Choroid plexus epithelial cell (primary cell): ENCODE measurements at regions not wholly inside any gene's neighbourhood (a gene's known extent, or its start where the extent isn't known, plus 50 kb on each side); places are given as distances from the start of the nearest gene placed in this dataset.

Experiments
- DNase-seq: peaks from one replicate; pipeline ENCODE4 v3.0.0-alpha.2; 2010; ENCODE audit warnings: low read depth
- H3K4me3 ChIP-seq: 2 replicates; pipeline ENCODE4 v1.5.1; 2011; ENCODE audit warnings: low read depth, mild to moderate bottlenecking, control low read depth, low read length, moderate library complexity
- CTCF ChIP-seq: conservative IDR thresholded peaks from 2 replicates; pipeline ENCODE4 v1.5.1; 2011; ENCODE audit warnings: low read depth, mild to moderate bottlenecking, control low read depth, inconsistent platforms, low read length, moderate library complexity

GRCh38 chr4:53959343-53960120 is 104.9 kb downstream of the CHIC2 start:
- H3K4me3 ChIP-seq: no peak overlapping the region
- TF ChIP-seq CTCF: no peak
- no peak for DNase-seq

GRCh38 chr4:53956454-53956853 is 108.0 kb downstream of the CHIC2 start:
- DNase-seq: no peak
- no peak overlapping the region for H3K4me3 ChIP-seq
- no peak for TF ChIP-seq CTCF

GRCh38 chr4:53956053-53956452 is 108.4 kb downstream of the CHIC2 start:
- H3K4me3 ChIP-seq: no peak overlapping the region
- no peak for TF ChIP-seq CTCF
- no peak for DNase-seq

DNA sequence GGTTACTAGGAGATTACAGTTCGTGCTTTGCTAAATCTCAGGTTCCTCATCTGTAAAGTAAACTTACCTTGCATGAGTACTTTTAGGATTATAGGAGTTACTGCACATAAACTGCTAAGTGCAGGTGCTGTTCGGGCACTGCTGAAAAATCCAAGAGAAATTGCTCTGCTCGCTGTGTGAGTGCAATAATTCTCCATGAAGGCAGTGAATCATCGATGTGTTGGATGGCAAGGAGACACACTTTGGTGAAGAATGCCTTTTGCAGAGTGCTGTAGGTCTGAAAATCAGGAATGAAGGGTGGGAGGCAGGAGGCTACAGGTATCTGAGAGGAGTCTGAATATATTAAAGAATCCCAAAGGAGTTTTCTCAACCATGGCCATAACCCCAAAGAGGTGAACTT is 113.0 kb downstream of the CHIC2 start:
- H3K4me3 ChIP-seq: no peak overlapping the region
- no peak for TF ChIP-seq CTCF
- no peak for DNase-seq

DNA sequence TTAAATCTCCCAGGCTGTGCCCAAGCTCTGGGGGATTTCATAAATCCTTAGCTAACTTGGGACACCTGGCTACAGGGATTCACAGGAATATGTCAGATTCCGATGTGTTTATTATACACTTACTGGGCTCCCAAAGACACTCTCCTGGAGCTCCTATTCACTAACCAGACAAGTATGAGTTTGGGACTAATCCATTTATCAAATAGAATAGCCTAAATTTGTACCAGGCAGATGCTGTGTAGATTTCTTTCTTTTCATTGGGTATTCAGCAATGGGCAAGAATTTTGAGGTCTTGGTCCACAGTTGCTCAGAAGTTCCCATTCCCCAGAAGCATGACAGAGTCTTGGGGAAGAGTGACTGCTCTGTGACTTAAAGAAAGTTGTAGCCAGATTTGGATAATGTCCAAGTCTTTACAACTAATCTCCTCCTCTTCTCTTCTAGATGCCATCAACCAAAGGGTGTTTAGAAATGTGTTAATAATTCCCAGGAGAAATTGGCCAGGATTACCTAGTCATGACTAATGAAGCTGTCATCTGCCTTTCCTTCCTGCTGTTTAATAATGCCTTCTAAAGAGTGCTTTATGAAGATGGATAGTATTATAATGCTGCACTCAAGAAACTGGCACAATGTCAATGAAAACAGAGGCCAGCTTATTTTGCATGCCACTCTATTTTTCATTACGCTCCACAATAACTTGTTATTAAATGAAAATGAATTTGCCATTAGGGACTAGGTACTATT is 120.9 kb downstream of the CHIC2 start:
- H3K4me3 ChIP-seq: no peak overlapping the region
- TF ChIP-seq CTCF: no peak
- DNase-seq: peak; percentile 63

DNA sequence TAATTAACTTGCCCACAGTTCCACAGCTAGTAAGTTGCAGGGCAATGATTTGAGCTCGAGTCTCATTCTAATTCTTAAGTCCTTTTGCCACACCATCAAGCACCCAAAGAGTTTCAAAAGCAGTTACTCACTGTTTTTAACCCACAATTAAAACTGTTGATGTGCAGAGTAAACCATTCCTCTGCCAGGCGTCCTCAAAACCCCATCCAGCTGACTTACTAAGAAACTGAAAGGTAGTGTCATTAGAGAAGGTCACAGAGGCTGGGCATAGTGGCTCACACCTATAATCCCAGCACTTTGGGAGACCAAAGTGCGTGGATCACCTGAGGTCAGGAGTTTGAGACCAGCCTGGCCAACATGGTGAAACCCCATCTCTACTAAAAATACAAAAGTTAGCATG is 121.7 kb downstream of the CHIC2 start:
- H3K4me3 ChIP-seq: no peak overlapping the region

More for the DNA sequence above, 121.7 kb downstream of the CHIC2 start:
- DNase-seq: no peak
- no peak for TF ChIP-seq CTCF
